Fibroblast of gingiva (primary cell): ENCODE measurements at regions not wholly inside any gene's neighbourhood (a gene's known extent, or its start where the extent isn't known, plus 50 kb on each side); places are given as distances from the start of the nearest gene placed in this dataset.
"Not testable (repeated sequence)": the region's sequence is repeated elsewhere in the genome, so short reads cannot be mapped to it uniquely, and the experiment has no call there.

Source experiments
- DNase-seq: peaks from one replicate; pipeline ENCODE4 v3.0.0-alpha.2; 2011; ENCODE audit warnings: low read depth

DNA sequence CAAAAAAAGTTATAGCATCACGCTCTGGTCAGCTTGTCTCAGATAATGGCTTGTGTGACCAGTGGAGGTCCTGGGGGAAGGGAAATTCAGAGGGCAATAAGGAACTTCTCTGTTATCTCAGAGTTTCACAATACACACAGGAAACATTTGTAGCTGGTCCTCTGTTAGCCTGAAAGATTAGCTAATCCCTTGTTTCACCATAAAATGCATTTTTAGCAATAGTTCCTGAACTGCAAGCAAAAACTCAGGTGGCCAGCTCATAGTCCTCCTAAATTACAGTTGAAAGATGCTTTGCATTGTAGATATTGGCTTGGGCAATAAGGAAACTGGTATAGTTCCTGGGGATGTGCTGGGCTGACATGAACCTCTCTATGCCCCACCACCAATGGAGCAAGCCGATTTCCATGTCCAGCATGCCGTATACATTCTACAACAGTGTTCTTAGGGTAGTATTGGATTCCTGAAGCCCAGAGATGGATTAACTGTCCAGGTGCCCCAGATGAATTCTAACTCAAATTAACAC is 141.5 kb upstream of the TBL1XR1 start:
- DNase-seq: peak; percentile 57

DNA sequence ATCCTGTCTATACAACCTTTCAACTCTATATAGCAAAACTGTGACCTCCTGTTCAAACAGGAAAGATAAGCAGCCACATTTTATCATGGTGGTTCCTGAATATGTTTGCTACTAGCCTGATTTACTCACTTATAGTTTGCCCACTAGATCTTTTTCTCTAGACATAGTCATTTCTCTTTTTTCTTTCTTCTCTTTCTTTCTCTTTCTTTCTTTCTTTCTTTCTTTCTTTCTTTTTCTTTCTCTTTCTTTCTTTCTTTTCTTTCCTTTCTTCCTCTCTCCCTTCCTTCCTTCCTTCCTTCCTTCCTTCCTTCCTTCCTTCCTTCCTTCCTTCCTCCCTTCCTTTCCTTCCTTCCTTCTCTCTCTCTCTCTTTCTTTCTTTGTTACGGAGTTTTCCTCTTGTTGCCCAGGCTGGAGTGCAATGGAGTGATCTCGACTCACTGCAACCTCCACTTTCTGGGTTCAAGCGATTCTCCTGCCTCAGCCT is 142.0 kb upstream of the TBL1XR1 start:
- not testable (repeated sequence) for DNase-seq

DNA sequence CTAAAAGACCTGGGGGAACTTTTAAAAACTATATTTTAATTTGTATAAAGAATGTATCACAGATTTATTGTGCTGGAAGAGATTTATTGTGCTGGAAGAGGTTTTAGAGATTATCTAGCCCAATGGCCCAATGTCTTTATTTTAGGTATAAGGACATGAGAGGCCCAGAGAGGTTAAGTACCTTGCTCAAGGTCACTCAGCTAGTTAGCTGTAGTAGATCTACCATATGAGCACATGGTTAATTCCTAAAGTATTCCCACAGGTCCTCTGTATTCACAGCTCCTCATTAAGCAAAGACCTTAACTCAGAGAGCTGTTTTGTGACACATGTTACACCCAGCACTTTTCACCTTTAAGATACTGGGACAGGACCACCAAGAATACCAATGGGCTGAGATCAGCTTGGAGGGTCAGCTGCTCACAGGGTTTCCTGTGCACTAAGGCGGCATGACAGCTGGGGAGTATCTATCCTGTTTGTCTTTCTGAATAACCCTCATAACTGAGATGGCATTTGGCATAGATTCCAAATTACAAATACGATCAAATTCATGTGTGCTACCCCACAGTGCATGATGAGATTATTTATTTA is 143.1 kb upstream of the TBL1XR1 start:
- no peak for DNase-seq

- DNase-seq: no peak
Measured at GRCh38 chr3:177341736-177342419, 144.6 kb upstream of the TBL1XR1 start.

DNA sequence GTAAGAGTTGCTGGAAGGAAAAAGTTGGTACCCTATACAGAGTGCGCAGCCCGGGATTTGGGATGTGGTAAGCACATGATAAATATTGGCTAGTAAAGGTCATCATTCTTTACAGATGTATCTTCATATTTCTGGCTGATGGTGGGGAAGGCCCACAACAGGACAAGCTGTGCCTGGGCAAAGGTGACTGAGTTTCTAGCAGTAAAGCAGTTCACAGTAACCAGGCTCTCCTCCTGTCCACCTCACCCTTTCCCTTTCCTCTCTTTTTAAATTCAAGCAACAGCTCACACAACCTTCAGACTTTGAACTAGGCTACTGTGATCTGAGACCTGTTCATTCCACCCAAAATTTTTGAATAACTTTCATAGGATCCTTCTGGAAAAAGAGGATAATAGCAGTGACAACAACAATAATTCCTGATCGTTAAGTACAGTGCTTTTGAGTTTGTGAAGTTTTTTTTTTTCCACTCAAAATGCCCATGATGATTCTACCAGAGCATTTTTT is 145.9 kb upstream of the TBL1XR1 start:
- no peak for DNase-seq

DNA sequence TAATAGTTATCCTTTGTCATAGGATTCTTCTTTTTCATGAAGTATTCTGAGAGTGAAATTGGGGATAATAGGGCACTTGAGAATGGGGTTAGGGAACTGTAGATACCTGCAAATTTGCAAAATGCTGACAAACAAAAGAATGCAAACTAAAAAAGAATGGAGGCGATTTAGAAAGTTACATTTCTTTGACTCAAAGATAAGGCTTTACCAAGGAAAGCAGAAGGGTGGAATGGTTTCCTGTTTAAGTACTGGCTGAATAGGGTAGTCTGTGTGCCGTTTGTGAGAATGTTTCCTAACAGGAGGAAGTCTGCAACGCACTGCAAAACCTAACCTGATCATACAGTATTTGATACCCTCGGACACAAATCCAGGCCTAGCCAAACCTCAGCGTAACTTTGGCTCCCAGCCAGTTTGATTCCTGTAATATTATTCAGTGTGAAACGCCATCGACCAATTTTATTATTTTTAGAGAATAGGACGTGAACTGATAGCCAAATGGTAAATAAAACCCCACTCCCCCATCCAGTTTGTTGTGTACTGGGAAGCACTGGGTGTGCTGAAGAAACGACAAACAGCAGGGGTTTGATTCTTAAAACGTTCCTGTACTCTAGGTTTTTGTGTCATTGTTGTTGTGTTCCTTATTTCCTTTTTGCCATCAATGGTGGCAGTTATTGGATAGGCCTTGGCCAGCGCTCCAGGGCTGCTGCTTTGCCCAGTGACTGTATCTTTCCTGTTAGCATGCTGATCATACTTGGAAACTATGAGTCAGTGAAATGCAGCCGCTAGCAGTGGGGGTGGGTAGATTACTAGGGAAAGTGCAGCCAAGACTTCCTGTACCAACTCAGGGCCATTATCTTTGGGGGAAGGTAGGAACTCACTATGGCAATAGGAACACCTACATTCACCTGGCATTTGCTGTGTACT is 148.0 kb upstream of the TBL1XR1 start:
- DNase-seq: peak; percentile 96

DNA sequence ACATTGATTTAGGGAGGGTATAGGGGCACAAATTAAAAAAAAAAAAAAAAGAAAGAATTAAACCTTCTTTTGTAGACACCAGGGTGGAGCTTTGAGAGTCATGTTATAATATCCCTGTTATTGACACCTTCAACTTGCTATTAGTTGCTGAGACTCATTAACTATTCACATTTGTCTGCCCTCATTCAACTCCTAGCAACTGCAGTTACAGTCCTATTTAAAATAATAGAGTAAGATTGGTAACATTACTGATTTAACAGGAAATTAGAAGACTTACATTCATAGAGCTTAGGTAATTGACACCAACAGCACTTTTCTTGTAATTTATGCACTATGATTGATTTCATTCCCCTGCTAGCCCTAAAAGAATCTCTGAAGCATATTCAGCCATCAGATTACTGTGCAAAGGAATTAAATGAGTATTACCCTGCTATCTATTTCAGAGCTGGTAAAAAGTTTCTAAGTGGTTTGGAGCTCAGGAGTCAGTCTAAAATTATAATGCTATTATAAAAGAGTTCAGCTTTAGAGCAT is 148.8 kb upstream of the TBL1XR1 start:
- no peak for DNase-seq

- no peak for DNase-seq
Measured at GRCh38 chr3:177346878-177347277, 149.6 kb upstream of the TBL1XR1 start.

- DNase-seq: no peak
Measured at GRCh38 chr3:177347611-177348010, 150.3 kb upstream of the TBL1XR1 start.

DNA sequence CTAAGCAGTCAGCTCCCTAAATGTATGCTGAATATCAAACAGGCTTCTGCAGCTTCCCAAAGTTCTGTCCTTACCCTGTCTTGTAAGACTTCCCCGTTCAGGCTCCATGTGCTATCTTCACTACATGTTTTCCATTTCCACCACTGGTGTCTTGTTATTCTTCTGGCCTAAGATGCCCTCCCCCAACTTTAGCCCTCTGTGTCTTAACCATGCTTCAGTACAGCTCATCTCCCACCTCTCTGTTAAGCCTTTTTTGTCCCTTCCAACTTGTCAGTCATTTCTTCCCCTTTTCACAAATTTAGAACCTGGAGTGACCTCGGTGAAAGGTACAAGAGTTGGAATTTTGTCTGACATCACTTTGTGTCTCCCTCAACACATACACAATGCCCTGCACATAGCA is 151.7 kb upstream of the TBL1XR1 start:
- no peak for DNase-seq

DNA sequence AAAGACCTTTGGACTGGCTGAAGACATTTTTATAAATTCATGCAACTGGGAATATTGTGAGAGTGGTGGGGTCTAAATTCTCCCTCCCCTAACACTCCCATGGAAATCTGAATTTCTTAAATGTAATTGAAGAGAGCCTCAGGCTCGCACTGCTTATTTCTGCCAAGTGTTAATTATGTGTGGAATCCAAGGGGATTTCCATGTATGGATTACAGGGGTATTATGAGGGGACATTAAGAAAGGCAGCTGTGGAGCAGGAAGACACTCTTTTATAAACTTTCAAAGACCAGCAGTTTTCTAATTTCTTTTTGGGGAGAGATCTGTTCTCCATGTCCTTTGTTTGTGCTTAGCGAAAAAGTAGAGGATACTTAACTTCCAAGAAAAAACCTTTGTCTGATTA is 152.1 kb upstream of the TBL1XR1 start:
- no peak for DNase-seq

- no peak for DNase-seq
Measured at GRCh38 chr3:177350121-177350520, 152.8 kb upstream of the TBL1XR1 start.

DNA sequence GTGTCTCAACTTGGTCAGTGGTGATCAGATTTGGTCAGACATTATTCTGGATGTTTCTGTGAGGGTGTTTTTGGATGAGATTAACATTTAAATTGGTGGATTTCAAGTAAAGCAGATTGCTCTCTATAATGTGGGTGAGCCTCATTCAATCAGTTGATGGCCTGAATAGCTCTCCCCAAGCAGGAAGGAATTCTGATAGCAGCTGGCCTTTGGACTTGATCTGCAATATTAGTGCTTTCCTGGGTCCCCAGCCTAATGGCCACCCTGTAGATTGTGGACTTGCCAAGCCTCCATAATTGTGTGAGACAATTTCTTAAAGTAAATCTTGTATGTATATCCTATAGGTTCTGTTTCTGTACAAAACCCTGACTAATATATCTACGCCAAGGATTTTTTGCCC is 153.9 kb upstream of the TBL1XR1 start:
- DNase-seq: no peak

DNA sequence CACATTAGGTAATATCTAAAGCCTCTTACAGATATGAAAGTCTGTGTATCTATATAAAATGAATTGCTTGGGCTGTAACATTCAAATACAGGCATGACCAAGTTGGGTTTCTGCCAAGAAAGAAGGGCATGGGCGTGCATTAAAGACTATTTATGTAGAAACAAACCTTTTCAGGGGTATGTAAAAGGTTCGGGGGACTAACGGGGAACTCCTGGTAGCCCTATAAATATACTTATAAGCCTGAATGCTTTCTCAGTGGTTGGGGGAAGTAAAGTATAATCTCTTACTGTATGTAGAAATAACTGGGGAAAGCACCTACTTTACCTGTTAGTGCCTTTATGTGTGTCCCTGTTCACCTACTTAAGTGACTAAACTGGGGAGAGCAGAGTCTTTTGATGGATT is 154.5 kb upstream of the TBL1XR1 start:
- DNase-seq: no peak

GRCh38 chr3:177352424-177352823 is 155.1 kb upstream of the TBL1XR1 start:
- no peak for DNase-seq

GRCh38 chr3:177353140-177353539 is 155.9 kb upstream of the TBL1XR1 start:
- no peak for DNase-seq

DNA sequence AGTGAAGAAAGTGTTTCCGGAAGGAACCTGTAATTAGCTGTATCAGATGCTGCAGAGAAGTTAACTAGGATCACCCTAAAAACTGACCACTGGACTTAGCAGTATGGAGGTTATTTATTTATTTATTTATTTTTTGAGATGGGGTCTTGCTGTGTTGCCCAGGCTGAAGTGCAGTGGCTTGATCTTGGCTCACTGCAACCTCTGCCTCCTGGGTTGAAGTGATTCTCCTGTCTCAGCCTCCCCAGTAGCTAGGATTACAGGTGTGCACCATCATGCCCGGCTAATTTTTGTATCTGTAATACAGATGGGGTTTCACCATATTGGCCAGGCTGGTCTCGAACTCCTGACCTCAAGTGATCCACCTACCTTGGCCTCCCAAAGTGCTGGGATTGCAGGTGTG is 156.6 kb upstream of the TBL1XR1 start:
- not testable (repeated sequence) for DNase-seq

DNA sequence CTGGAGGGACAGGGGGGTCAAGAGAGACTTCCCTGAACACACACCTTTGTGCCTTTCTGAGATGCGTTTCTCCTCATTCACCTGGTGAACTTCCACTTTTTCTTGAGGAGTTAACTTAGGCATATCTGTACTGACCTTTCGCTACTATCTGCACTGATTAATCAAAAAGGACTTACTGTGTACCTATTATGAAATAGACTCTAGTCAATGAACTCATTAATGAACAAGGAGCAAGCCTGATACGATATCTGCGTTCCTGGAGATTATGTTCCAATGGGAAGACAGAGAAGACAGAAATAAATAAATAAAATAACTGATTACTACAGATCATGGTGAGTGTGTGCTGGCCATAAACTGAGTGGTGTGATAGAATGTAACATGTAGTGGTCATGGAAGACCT is 157.2 kb upstream of the TBL1XR1 start:
- DNase-seq: no peak

- no peak for DNase-seq
Measured at GRCh38 chr3:177356113-177356512, 158.8 kb upstream of the TBL1XR1 start.

DNA sequence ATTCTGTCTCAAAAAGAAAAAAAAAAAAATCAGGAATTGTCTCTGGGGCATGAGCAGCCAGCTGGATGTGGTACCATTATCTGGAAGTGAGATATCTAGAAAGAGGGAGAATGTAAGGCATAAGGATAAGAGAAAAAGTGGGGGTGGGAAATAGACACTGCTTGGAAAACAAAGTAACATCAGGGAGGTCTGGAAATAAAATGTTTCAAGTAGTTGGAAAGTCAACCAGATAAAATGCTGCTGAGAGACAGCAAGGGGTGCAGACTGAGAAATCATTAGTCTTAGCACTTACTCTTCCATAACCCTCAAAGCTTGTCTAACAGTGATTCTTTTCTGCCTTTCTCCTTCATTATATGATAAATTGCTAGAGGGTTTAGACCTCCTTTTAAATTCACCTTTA is 159.7 kb upstream of the TBL1XR1 start:
- no peak for DNase-seq

DNA sequence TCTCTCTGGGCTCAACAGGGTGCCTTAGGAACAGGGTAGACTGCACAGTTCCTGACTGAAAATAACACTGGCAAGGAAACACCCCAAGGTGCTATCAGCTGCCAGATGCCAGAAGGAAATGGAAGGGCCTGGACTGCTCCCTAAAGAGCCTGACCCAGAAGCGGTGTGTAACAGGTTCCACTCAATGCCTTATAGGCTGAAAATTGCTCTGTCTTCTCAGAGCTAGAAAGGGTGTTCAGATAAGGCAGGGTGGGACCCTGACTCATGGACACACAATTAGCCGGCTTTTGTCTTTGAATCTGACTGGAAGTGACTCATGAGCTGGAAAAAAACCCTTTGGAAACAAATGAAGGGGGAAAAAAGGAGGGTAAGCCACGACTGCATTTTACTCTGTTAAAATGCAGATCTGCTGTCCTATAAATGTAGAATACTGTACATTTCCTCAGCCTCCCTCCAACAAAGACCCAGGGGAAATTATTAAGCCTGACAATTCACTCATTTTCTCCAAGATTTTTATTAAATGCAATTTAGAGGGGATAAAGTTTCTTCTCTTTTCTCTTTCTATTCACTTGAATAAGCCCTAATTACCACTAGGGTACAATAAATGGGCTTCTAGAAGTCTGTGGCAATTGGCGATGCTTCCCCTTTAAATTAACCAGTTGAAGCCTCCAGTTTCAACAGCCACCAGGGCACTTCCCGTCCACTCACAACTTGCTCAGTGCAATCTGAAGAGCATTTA is 160.2 kb upstream of the TBL1XR1 start:
- DNase-seq: peak; percentile 40
